CD14-positive monocyte (primary cell): ENCODE measurements at regions not wholly inside any gene's neighbourhood (a gene's known extent, or its start where the extent isn't known, plus 50 kb on each side); places are given as distances from the start of the nearest gene placed in this dataset.
"Not testable (repeated sequence)": the region's sequence is repeated elsewhere in the genome, so short reads cannot be mapped to it uniquely, and the experiment has no call there.

Source experiments
- DNase-seq, 3 donors: peaks; one replicate each; pipeline ENCODE4 v3.0.0-alpha.2; 2011 to 2022
- H2AFZ ChIP-seq: 2 replicates; pipeline ENCODE4 v1.6.0; 2012; ENCODE audit warnings: mild to moderate bottlenecking, low read depth, low read length, inconsistent platforms; ENCODE audit not compliant: insufficient read depth, poor library complexity, severe bottlenecking
- H3K27ac ChIP-seq, 2 donors: 1 replicate in 1 of 2; 2 replicates in 1 of 2; pipeline ENCODE4 v1.5.1; 2012 to 2013; ENCODE audit warnings: low read length in 2 of 2, control low read depth in 1 of 2, inconsistent platforms in 1 of 2, low read depth in 1 of 2, mild to moderate bottlenecking in 1 of 2
- H3K27me3 ChIP-seq, 2 donors: one replicate each; pipeline versions ENCODE4 v1.6.0 to v1.6.1; 2011 to 2013; ENCODE audit warnings: low read length in 2 of 2; ENCODE audit not compliant: control insufficient read depth in 2 of 2, insufficient read depth in 2 of 2
- H3K36me3 ChIP-seq, 2 donors: replicated peaks in 1 of 2; 1 replicate in 1 of 2; 2 replicates in 1 of 2; pipeline versions ENCODE4 v1.5.1 to v1.6.1; 2012 to 2013; ENCODE audit warnings: low read length in 2 of 2, control low read depth in 1 of 2, inconsistent platforms in 1 of 2, mild to moderate bottlenecking in 1 of 2; ENCODE audit not compliant: insufficient read depth in 2 of 2, control insufficient read depth in 1 of 2
- H3K4me1 ChIP-seq, 2 donors: 1 replicate in 1 of 2; 2 replicates in 1 of 2; pipeline versions ENCODE4 v1.5.1 to v1.6.1; 2012 to 2013; ENCODE audit warnings: low read length in 2 of 2, control low read depth in 1 of 2, inconsistent platforms in 1 of 2, mild to moderate bottlenecking in 1 of 2, moderate library complexity in 1 of 2; ENCODE audit not compliant: insufficient read depth in 2 of 2, control insufficient read depth in 1 of 2
- H3K4me2 ChIP-seq: replicated peaks from 2 replicates; pipeline ENCODE3; 2012; ENCODE audit warnings: low read length, moderate library complexity, mild to moderate bottlenecking; ENCODE audit not compliant: poor library complexity, severe bottlenecking; ENCODE audit errors: extremely low read depth
- H3K4me3 ChIP-seq, 3 experiments: fragments of 200-600 bp in 1 of 3; sonication (generic) in 1 of 3; replicated peaks in 1 of 3; 1 replicate in 2 of 3; 2 replicates in 1 of 3; pipeline ENCODE4 v1.5.1; 2011 to 2013; ENCODE audit warnings: low read length in 3 of 3, mild to moderate bottlenecking in 3 of 3, control low read depth in 2 of 3, low read depth in 2 of 3, inconsistent platforms in 1 of 3, moderate library complexity in 1 of 3
- H3K79me2 ChIP-seq: 2 replicates; pipeline ENCODE4 v1.6.0; 2012; ENCODE audit warnings: mild to moderate bottlenecking, control low read depth, inconsistent platforms, low read length, moderate library complexity; ENCODE audit not compliant: insufficient read depth
- H3K9ac ChIP-seq: 2 replicates; pipeline ENCODE4 v1.6.0; 2017; ENCODE audit warnings: low read length, mild to moderate bottlenecking; ENCODE audit not compliant: insufficient read depth, poor library complexity, severe bottlenecking
- H3K9me3 ChIP-seq, 2 donors: replicated peaks in 1 of 2; 1 replicate in 1 of 2; 2 replicates in 1 of 2; pipeline versions ENCODE4 v1.5.1 to v1.6.1; 2012 to 2013; ENCODE audit warnings: low read length in 2 of 2, control low read depth in 1 of 2; ENCODE audit not compliant: control insufficient read depth in 1 of 2, insufficient read depth in 1 of 2
- H4K20me1 ChIP-seq: 2 replicates; pipeline ENCODE4 v1.6.0; 2012; ENCODE audit warnings: mild to moderate bottlenecking, low read length, control low read depth, moderate library complexity; ENCODE audit not compliant: insufficient read depth
- H3K27ac Mint-ChIP-seq, 7 donors: one replicate each; pipeline ENCODE4 v1.8.0; 2020; ENCODE audit warnings: mild to moderate bottlenecking in 7 of 7, mixed read lengths in 7 of 7, moderate library complexity in 6 of 7, inconsistent platforms in 2 of 7
- H3K27me3 Mint-ChIP-seq, 3 donors: one replicate each; pipeline ENCODE4 v1.8.0; 2021 to 2022; ENCODE audit warnings: low read depth in 3 of 3, mild to moderate bottlenecking in 3 of 3, mixed read lengths in 3 of 3, moderate library complexity in 3 of 3, inconsistent platforms in 1 of 3
- H3K36me3 Mint-ChIP-seq, 2 donors: one replicate each; pipeline ENCODE4 v1.8.0; 2020; ENCODE audit warnings: mixed read lengths in 2 of 2, inconsistent platforms in 1 of 2, mild to moderate bottlenecking in 1 of 2
- H3K4me1 Mint-ChIP-seq: one replicate; pipeline ENCODE4 v1.8.0; 2020; ENCODE audit warnings: mild to moderate bottlenecking, mixed read lengths
- H3K4me3 Mint-ChIP-seq, 2 donors: one replicate each; pipeline ENCODE4 v1.8.0; 2020; ENCODE audit warnings: mild to moderate bottlenecking in 2 of 2, mixed read lengths in 2 of 2, moderate library complexity in 1 of 2
- H3K9me3 Mint-ChIP-seq, 7 donors: one replicate each; pipeline ENCODE4 v1.8.0; 2020 to 2022; ENCODE audit warnings: mixed read lengths in 7 of 7, mild to moderate bottlenecking in 6 of 7, moderate library complexity in 6 of 7, inconsistent platforms in 2 of 7
- WGBS: methylation state at CpG from one replicate; pipeline ENCODE4 v1.1.5; 2013; ENCODE audit warnings: missing lambda C conversion rate; ENCODE audit not compliant: insufficient coverage; 5-methylcytosine and 5-hydroxymethylcytosine counted together
- intact Hi-C, 2 donors: fragments of 100-400 bp; cut with micrococcal nuclease; formaldehyde crosslinking; loops; one replicate each; pipeline versions ENCODE4 v1.15.0 to v1.15.1; 2023
- TF ChIP-seq, protein P1 (sequence below): fragments of 200-600 bp; IDR thresholded peaks from one replicate; pipeline ENCODE4 v1.8.0; 2022; ENCODE audit warnings: antibody characterized with exemption, mild to moderate bottlenecking

DNA sequence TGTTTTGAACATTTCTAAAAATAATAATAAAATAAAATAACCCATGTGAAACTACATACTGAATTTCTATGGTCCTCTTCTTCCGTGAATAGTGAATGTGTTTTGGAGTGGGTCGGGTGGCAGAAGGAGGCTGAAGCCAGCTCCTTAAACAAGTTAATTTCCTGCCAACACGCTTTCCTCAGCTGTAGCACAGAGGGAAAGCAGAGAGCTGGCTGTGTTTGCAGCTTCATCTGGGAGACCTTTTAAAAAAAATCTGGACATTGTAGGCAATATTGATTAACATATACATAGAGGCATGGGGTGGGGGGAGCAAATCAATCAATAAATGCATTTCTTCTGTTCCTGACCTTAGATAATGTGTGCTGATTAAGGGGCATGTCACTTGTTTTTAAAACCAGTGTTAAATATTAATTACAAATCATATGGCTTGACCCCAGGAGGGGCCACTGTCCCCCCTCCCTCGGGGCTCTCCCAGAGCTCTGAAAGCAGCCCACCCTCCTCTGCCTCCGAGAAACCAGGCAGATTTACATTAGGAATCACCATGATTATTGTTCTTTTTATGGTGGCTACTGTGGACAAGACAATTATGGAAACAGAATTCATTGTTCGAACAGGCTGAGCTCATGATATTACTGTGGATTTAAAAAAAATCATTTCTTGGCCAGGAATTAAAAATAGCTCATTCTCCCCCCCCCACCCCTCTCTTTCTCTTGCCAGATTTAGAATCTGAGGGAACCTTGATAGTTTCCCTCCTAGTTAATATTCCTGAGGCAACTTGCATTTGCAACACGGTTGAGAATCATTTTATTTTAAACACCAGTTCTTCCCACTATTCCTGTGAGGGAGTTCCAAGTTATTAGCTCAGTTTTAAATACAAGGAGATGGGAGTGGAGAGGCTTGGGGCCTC lies 100.5 kb upstream of the CARD11 start:
- peaks cover 0 to 7% of the 10 kb centered on the region in 2 donors for H3K4me1 ChIP-seq
- no peaks in the 10 kb centered on the region for H3K9me3 ChIP-seq
- Mint-ChIP-seq H3K9me3 (peaks cover 0 to 3% (median 0%) of the 10 kb centered on the region in 7 donors), H3K27me3 (peaks cover 22 to 39% (median 24%) of the 10 kb centered on the region in 3 donors), H3K4me3 (no peak overlapping the region), H3K27ac (no peak overlapping the region), H3K36me3 (no peaks in the 10 kb centered on the region), H3K4me1 (peaks cover 11% of the 10 kb centered on the region)
- no peak overlapping the region for H3K4me2 ChIP-seq
- DNase-seq: no peak
- H2AFZ ChIP-seq: no peak overlapping the region
- no CpG with 5 or more reads among the region's 7 CpGs for WGBS
- H3K9ac ChIP-seq: no peak overlapping the region
- H3K27me3 ChIP-seq: no peaks in the 10 kb centered on the region
- H4K20me1 ChIP-seq: no peaks in the 10 kb centered on the region
- H3K27ac ChIP-seq: no peak overlapping the region
- no peak overlapping the region for H3K4me3 ChIP-seq
- intact Hi-C loops: no loop called here
- H3K79me2 ChIP-seq: no peaks in the 10 kb centered on the region
- H3K36me3 ChIP-seq: no peaks in the 10 kb centered on the region
- TF ChIP-seq, protein P1, sequence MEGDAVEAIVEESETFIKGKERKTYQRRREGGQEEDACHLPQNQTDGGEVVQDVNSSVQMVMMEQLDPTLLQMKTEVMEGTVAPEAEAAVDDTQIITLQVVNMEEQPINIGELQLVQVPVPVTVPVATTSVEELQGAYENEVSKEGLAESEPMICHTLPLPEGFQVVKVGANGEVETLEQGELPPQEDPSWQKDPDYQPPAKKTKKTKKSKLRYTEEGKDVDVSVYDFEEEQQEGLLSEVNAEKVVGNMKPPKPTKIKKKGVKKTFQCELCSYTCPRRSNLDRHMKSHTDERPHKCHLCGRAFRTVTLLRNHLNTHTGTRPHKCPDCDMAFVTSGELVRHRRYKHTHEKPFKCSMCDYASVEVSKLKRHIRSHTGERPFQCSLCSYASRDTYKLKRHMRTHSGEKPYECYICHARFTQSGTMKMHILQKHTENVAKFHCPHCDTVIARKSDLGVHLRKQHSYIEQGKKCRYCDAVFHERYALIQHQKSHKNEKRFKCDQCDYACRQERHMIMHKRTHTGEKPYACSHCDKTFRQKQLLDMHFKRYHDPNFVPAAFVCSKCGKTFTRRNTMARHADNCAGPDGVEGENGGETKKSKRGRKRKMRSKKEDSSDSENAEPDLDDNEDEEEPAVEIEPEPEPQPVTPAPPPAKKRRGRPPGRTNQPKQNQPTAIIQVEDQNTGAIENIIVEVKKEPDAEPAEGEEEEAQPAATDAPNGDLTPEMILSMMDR: no peak

DNA sequence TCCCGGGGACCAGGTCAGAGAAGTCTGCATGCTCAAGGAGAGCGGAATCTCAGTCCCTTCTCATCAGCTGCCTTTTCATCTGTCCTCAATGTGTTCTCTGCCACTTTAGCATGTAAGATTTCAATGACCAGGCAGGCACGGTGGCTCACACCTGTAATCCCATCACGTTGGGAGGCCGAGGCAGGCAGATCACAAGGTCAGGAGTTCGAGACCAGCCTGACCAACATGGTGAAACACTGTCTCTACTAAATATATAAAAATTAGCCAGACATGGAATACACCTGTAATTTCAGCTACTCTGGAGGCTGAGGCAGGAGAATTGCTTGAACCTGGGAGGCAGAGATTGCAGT lies 101.1 kb upstream of the CARD11 start:
- WGBS: 100% methylated on average over 4 of the region's 6 CpGs
- intact Hi-C loops, H3K79me2 ChIP-seq: not testable (repeated sequence)

More for the DNA sequence above, 101.1 kb upstream of the CARD11 start:
- H2AFZ ChIP-seq, H3K9me3 ChIP-seq, H3K9me3 Mint-ChIP-seq, H3K4me2 ChIP-seq, DNase-seq, H3K27me3 ChIP-seq, H3K4me3 ChIP-seq, H3K4me1 Mint-ChIP-seq, H4K20me1 ChIP-seq, H3K9ac ChIP-seq, H3K4me3 Mint-ChIP-seq, H3K36me3 ChIP-seq, H3K4me1 ChIP-seq, H3K27ac ChIP-seq, H3K27ac Mint-ChIP-seq, H3K36me3 Mint-ChIP-seq: not testable (repeated sequence)
- peaks cover 28 to 44% (median 29%) of the 10 kb centered on the region in 3 donors for H3K27me3 Mint-ChIP-seq
